ENCODE measurements at regions not wholly inside any gene's neighbourhood (a gene's known extent, or its start where the extent isn't known, plus 50 kb on each side); places are given as distances from the start of the nearest gene placed in this dataset.

DNA sequence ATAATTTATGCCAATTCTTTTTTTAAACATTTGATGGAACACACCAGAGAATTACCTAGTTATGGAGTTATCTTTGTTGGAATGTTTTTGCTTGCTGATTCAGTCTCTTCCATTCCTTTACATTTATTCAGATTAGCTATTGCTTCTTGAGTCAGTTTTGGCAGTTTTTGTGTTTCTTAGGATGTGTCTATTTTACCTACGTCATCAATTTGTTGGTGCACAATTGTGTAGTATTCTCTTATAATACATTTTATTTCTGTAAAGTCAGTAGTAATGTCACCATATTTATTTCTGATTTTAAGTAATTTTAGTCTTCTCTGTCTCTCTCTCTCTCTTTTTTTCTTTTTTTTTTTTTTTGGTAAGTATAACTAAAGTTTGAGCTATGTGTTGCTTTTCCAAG is 929.5 kb upstream of the RAG2 start:
- DNase-seq (ENCODE audit: low read depth, low spot score), result no peak

DNA sequence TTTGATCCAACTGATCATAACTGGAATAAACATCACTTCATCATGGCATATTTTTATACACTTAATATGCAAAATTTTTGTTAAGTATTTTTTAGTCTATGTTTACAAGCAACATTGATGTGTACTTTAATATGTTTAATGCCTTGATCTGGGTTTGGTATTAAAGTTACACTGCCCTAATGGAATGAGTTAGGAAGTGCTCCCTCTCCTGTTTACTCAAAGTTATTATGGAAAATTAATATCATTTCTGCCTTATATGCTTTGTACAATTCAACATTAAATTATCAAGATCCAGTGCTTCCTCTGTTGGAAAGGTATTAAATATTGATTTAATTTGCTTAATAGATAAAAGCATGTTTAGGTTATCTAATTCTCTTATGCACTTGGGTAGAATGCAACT is 927.3 kb upstream of the RAG2 start:
- no peak for DNase-seq (ENCODE audit: low read depth, low spot score)

DNA sequence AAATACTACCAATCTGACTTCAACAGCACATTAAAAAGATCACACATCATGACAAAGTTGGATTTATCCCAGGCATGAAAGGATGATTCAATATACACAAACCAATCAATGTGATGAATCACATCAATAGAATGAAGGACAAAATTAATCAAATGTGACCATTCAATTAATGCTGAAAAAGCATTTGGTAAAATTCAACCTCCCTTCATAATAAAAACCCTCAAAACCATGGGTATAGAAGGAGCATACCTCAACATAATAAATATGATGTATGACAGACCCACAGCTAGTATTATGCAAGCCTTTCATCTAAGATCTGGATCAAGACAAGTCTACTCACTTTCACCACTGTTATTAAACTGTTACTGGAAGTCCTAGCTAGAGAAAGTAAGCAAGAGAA is 921.7 kb upstream of the RAG2 start:
- no peak for DNase-seq (ENCODE audit: low read depth, low spot score)

GRCh38 chr11:37512156-37512780 is 914.2 kb upstream of the RAG2 start:
- DNase-seq (ENCODE audit: low read depth, low spot score), result no peak

- no peak for DNase-seq (ENCODE audit: low read depth, low spot score)
Observed at GRCh38 chr11:37511425-37511933, 913.4 kb upstream of the RAG2 start.

DNA sequence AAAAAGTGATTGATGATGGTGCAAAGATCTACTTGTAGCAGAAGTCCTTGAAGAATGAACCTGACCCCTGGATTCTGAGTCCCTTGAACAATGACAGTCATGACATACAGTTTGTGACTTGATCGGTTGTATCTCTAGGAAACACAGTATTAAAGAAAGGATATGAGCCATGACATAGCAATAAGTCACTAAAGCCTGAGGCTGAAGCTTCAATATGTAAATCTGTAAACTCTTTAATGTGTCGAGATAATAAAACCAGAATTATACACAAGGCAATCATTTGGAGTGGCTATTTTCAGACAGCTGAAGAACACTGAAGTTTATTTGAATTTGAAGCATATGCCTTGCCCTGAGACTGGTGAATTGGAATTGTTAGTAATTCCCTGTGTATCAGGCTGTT is 911.5 kb upstream of the RAG2 start:
- DNase-seq (ENCODE audit: low read depth, low spot score), result no peak

- no peak for DNase-seq (ENCODE audit: low read depth, low spot score)
Observed at GRCh38 chr11:37506531-37506930, 908.5 kb upstream of the RAG2 start.

DNA sequence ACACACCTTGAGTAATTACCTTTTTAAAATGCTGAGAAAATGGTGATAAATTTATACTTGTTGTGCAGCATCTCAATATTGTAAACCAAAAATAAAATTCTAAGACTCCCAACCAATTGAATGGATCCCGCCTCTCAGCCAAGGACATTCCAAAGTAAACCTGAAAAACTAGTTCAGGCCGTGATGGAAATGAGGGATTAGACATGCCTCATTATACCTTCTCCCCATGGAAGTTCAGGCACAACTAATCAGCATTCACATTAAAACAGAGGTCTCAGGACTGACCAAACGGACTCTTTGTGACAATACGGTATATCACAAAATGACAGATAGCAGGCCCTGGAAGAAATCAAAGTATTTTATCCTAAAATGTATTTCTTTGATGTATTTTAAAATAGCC is 907.4 kb upstream of the RAG2 start:
- DNase-seq (ENCODE audit: low read depth, low spot score), result no peak

GRCh38 chr11:37504921-37505320 is 906.9 kb upstream of the RAG2 start:
- DNase-seq (ENCODE audit: low read depth, low spot score), result no peak

- no peak for DNase-seq (ENCODE audit: low read depth, low spot score)
Observed at GRCh38 chr11:37504060-37504611, 906.1 kb upstream of the RAG2 start.

DNA sequence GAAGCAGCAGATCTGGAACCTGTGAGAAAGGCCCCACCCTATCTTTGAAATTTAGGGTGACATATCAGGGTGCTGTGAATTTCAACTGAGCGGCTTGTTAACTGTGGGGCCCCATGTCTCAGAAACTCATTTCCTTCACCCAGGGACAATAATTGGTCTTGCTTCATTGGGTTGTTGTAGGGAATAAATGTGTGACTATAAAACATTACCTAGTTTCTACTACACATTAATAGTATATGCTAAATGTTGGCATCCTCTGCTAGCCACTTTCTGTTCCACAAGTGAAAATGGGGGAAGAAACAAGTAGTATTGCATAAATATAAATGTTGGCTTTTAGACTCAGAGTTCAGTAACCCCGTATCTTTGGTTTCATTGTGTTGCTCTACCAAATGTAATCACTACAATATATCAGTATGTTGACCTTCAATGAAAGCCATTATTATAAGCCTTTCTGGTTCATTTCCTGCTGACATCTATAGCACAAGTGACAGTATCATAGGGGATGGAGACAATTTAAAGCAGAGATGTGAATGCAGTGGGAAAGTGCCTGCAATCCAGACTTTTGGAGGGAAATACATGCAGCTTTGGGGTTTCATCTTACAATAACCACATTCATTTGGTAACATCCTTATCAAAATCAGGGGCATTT is 905.5 kb upstream of the RAG2 start:
- no peak for DNase-seq (ENCODE audit: low read depth, low spot score)

- no peak for DNase-seq (ENCODE audit: low read depth, low spot score)
Observed at GRCh38 chr11:37502202-37502601, 904.2 kb upstream of the RAG2 start.

- DNase-seq (ENCODE audit: low read depth, low spot score), result no peak
Observed at GRCh38 chr11:37500425-37500824, 902.4 kb upstream of the RAG2 start.

- no peak for DNase-seq (ENCODE audit: low read depth, low spot score)
Observed at GRCh38 chr11:37497326-37497725, 899.3 kb upstream of the RAG2 start.

GRCh38 chr11:37496201-37496600 is 898.2 kb upstream of the RAG2 start:
- DNase-seq (ENCODE audit: low read depth, low spot score), result no peak

DNA sequence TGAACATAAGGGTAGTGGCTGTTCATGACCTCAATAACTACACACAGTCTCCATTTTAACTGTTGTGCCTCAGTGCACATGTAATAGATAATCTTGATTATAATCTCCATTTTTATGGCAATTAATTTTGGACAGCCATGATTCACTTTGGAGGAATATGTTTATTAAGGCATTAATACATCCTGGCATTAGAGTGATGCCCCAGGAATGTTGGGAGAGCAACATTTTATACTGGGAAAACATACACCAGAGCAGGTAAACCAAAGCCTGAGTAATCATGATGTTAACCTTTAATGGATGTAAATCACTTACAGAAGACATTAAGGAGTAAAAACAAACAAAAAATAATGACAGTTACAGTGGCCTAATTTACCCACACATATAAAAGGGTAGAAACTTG is 886.3 kb upstream of the RAG2 start:
- DNase-seq (ENCODE audit: low read depth, low spot score), result no peak

- no peak for DNase-seq (ENCODE audit: low read depth, low spot score)
Observed at GRCh38 chr11:37483761-37484160, 885.7 kb upstream of the RAG2 start.

GRCh38 chr11:37474889-37475288 is 876.9 kb upstream of the RAG2 start:
- no peak for DNase-seq (ENCODE audit: low read depth, low spot score)

- DNase-seq (ENCODE audit: low read depth, low spot score), result no peak
Observed at GRCh38 chr11:37468344-37468743, 870.3 kb upstream of the RAG2 start.

DNA sequence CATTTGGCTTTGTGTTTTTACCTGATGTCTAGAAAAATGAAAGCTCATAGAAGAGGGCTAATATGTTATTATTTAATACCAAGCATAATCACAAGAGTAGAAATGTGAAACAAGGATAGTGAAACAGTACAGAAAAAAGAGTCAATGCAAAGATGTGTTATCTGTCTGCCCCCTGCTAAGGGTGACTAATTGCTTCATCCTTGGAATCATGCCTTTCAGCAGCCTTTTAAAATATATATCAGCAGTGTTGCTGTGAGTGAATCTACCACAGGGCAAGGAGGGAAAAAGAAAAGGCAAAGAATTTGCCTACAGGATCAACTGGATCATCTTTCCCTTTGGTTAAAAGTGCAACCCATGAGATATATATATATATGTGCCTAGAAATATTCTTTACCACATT is 867.2 kb upstream of the RAG2 start:
- DNase-seq (ENCODE audit: low read depth, low spot score), result no peak

GRCh38 chr11:37459456-37459855 is 861.4 kb upstream of the RAG2 start:
- no peak for DNase-seq (ENCODE audit: low read depth, low spot score)

DNA sequence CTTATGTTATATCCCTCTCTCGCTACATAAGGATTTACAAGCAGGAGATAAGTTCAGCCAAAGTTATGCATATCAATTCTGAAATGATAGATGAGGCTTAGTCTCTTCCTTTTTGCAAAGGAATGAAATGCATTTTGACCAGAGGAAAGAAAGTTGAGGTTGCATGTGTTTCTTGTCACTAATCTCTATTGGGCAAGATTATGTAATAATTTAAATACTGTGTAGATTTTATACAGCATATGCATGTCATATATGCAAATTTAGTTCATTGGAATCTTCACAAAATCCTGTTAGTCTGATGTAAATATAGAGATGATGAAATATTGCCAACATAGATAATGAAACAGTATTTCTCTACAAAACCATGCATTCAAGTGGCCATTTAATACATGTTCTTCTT is 858.7 kb upstream of the RAG2 start:
- no peak for DNase-seq (ENCODE audit: low read depth, low spot score)

DNA sequence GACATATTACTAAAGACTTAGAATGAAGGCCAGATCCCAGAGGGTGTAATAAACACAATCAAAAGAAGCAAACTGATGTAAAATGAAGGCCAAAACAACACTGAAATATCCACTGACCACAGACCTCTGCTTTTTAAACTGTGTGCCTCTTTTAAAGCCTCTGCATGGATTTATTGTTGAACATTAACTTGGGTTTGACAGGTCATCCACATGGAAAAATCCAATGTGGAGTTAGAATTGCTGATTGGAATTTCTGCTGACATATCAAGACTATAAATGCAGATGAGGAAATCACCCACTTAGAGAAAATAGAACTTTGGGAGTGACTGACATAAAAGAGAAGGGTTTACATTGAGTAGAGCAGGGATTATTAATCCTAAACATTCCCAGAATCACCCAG is 853.9 kb upstream of the RAG2 start:
- no peak for DNase-seq (ENCODE audit: low read depth, low spot score)
